ENCODE measurements at regions not wholly inside any gene's neighbourhood (a gene's known extent, or its start where the extent isn't known, plus 50 kb on each side); places are given as distances from the start of the nearest gene placed in this dataset.
A peak's percentile ranks its signal among the peaks of the same experiment; 100 is the strongest.
"Not testable (repeated sequence)": the region's sequence is repeated elsewhere in the genome, so short reads cannot be mapped to it uniquely, and the experiment has no call there.

- no peak overlapping the region for H3K4me3 Mint-ChIP-seq
- no peak for DNase-seq
- no peak overlapping the region for H3K27ac Mint-ChIP-seq
- no peaks in the 10 kb centered on the region for H3K4me1 Mint-ChIP-seq
- ATAC-seq (ENCODE audit: low read depth in 2 of 2) = no peak
- no peaks in the 10 kb centered on the region for H3K27me3 Mint-ChIP-seq
- no peaks in the 10 kb centered on the region for H3K9me3 Mint-ChIP-seq
- H3K36me3 Mint-ChIP-seq = no peaks in the 10 kb centered on the region
Measured at GRCh38 chr3:174547801-174548435, 311.2 kb upstream of the NAALADL2 start.

GRCh38 chr3:174548841-174549623 is 310.1 kb upstream of the NAALADL2 start:
- Mint-ChIP-seq H3K4me1 (no peaks in the 10 kb centered on the region), H3K4me3 (no peak overlapping the region), H3K9me3 (no peaks in the 10 kb centered on the region), H3K27me3 (no peaks in the 10 kb centered on the region), H3K36me3 (no peaks in the 10 kb centered on the region), H3K27ac (no peak overlapping the region)
- DNase-seq (no peak), ATAC-seq (ENCODE audit: low read depth in 2 of 2) (no peak)

- ATAC-seq (ENCODE audit: low read depth in 2 of 2) (no peak), DNase-seq (no peak)
- peaks cover 0 to 5% (median 0%) of the 10 kb centered on the region in 7 donors for H3K9me3 Mint-ChIP-seq
- H3K36me3 Mint-ChIP-seq = no peaks in the 10 kb centered on the region
- H3K27ac Mint-ChIP-seq = no peak overlapping the region
- no peak overlapping the region for H3K4me3 Mint-ChIP-seq
- H3K4me1 Mint-ChIP-seq = no peaks in the 10 kb centered on the region
- H3K27me3 Mint-ChIP-seq = no peaks in the 10 kb centered on the region
Measured at GRCh38 chr3:174581558-174581957, 277.6 kb upstream of the NAALADL2 start.

DNA sequence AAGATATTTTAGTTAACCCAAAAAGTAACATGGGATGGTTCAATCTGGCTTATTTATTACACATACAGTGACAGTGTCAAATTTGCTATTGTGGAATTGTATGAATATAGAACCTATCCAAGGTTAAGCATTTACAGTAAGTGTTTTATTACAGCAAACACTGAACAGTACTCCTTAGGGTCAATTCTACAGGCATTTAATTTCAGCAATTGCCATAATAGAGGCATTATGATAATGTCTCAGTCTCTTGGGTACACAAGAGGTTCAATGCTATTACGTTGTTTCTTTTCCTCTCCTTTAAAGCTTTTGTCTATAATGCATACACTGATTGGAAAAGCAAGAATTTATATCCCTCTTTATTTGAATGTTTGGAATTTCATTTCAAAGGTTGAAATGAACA is 275.7 kb upstream of the NAALADL2 start:
- no peak for ATAC-seq (ENCODE audit: low read depth in 2 of 2)
- Mint-ChIP-seq H3K4me1 (no peaks in the 10 kb centered on the region), H3K4me3 (no peak overlapping the region), H3K36me3 (no peaks in the 10 kb centered on the region), H3K27ac (no peak overlapping the region), H3K9me3 (peaks cover 0 to 9% (median 7%) of the 10 kb centered on the region in 7 donors), H3K27me3 (no peaks in the 10 kb centered on the region)
- no peak for DNase-seq

DNA sequence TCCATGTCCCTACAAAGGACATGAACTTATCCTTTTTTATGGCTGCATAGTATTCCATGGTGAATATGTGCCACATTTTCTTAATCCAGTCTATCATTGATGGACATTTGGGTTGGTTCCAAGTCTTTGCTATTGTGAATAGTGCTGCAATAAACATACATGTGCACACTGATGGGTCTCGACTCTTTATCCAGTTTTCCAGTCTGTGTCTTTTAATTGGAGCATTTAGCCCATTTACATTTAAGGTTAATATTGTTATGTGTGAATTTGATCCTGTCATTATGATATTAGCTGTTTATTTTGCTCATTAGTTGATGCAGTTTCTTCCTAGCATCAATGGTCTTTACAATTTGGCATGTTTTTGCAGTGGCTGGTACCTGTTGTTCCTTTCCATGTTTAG is 272.0 kb upstream of the NAALADL2 start:
- not testable (repeated sequence) for DNase-seq; ATAC-seq (ENCODE audit: low read depth in 2 of 2); H3K4me3 Mint-ChIP-seq; H3K27me3 Mint-ChIP-seq; H3K36me3 Mint-ChIP-seq; H3K27ac Mint-ChIP-seq; H3K4me1 Mint-ChIP-seq
- peaks cover 0 to 15% (median 5%) of the 10 kb centered on the region in 7 donors for H3K9me3 Mint-ChIP-seq

- H3K9me3 Mint-ChIP-seq = peaks cover 0 to 2% (median 0%) of the 10 kb centered on the region in 7 donors
- DNase-seq (no peak), ATAC-seq (ENCODE audit: low read depth in 2 of 2) (no peak)
- no peaks in the 10 kb centered on the region for H3K36me3 Mint-ChIP-seq
- H3K4me3 Mint-ChIP-seq = no peak overlapping the region
- no peaks in the 10 kb centered on the region for H3K27me3 Mint-ChIP-seq
- H3K4me1 Mint-ChIP-seq = no peaks in the 10 kb centered on the region
- H3K27ac Mint-ChIP-seq = no peak overlapping the region
Measured at GRCh38 chr3:174596447-174596982, 262.6 kb upstream of the NAALADL2 start.

GRCh38 chr3:174598885-174599439 is 260.2 kb upstream of the NAALADL2 start:
- H3K27ac Mint-ChIP-seq = no peak overlapping the region
- no peaks in the 10 kb centered on the region for H3K9me3 Mint-ChIP-seq
- no peaks in the 10 kb centered on the region for H3K36me3 Mint-ChIP-seq
- ATAC-seq (ENCODE audit: low read depth in 2 of 2) (no peak), DNase-seq (no peak)
- no peaks in the 10 kb centered on the region for H3K27me3 Mint-ChIP-seq
- H3K4me1 Mint-ChIP-seq = no peaks in the 10 kb centered on the region
- H3K4me3 Mint-ChIP-seq = no peak overlapping the region

DNA sequence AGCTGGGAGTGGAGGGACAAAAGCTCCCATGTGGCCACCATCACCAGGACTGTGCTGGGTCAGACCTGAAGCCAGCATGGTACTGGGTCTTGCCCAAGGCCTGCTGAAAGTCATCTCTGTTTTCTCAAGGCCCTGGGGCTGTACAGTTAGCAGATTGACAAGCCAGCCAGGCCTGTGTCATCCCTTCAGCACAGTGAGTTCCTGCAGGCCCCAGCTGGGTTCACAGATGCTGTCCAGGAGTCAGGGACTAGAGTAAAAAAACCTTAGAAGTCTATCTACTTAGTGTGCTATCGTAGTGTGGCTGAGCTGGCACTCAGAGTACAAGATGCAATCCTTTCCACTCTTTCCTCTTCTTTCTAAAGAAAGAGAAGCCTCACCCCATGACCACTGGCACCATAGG is 246.0 kb upstream of the NAALADL2 start:
- Mint-ChIP-seq H3K9me3 (peaks cover 0 to 6% (median 3%) of the 10 kb centered on the region in 7 donors), H3K4me3 (no peak overlapping the region), H3K27me3 (no peaks in the 10 kb centered on the region), H3K27ac (no peak overlapping the region), H3K4me1 (peaks cover 0 to 2% (median 0%) of the 10 kb centered on the region in 3 donors), H3K36me3 (no peaks in the 10 kb centered on the region)
- ATAC-seq (ENCODE audit: low read depth in 2 of 2) (no peak), DNase-seq (no peak)

DNA sequence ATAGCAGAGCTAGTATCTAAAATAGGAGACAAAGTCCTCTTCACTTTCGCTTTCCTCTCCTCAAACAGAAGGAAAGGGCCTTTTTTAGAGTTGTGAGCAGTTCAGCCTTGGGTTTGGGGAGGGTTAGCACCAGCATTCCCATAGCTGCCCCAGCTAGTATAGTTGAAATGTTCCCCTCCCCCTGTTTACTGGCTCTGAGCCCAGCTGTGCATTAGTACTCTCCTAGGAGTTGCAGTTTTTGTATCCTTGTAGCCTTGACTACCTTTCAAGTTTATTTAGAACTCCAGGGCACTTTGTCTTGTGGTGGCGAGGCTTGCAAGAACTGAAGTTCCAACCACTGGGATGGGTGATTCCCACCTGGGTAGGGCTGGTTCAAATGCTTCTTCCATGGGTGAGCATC is 245.1 kb upstream of the NAALADL2 start:
- no peaks in the 10 kb centered on the region for H3K36me3 Mint-ChIP-seq
- DNase-seq = no peak

GRCh38 chr3:174618368-174619080 is 240.6 kb upstream of the NAALADL2 start:
- Mint-ChIP-seq H3K36me3 (no peaks in the 10 kb centered on the region), H3K4me3 (no peak overlapping the region), H3K4me1 (peaks cover 0 to 9% (median 0%) of the 10 kb centered on the region in 3 donors), H3K9me3 (no peaks in the 10 kb centered on the region), H3K27me3 (no peaks in the 10 kb centered on the region), H3K27ac (peak overlapping the region in 1 of 6 donors; percentile 58)
- ATAC-seq (ENCODE audit: low read depth in 2 of 2) (no peak), DNase-seq (no peak)

More for the DNA sequence above, 245.1 kb upstream of the NAALADL2 start:
- H3K4me3 Mint-ChIP-seq = no peak overlapping the region
- peaks cover 0 to 7% (median 0%) of the 10 kb centered on the region in 3 donors for H3K4me1 Mint-ChIP-seq
- ATAC-seq (ENCODE audit: low read depth in 2 of 2) = no peak
- H3K27me3 Mint-ChIP-seq = no peaks in the 10 kb centered on the region
- peaks cover 0 to 6% (median 3%) of the 10 kb centered on the region in 7 donors for H3K9me3 Mint-ChIP-seq
- no peak overlapping the region for H3K27ac Mint-ChIP-seq

DNA sequence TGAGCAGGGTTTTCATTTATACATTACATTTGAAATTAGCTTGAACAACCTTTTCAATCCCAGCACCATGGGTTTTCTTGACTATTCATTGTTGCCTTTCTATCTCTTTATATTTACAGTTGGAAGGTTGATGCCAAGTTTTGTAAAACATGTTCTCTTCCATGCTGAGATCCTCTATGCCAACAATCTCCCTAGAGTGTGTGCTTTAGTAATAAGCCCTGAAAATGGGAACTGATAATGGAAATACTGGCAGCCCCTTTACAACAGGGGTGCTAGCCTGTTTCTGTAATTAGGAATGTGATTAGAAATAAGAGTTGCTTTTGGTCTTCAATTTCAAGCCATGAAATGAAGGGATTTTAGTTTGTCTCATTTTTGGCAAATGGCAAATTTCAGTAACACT is 239.9 kb upstream of the NAALADL2 start:
- Mint-ChIP-seq H3K4me3 (no peak overlapping the region), H3K36me3 (no peaks in the 10 kb centered on the region), H3K27ac (no peak overlapping the region)

DNA sequence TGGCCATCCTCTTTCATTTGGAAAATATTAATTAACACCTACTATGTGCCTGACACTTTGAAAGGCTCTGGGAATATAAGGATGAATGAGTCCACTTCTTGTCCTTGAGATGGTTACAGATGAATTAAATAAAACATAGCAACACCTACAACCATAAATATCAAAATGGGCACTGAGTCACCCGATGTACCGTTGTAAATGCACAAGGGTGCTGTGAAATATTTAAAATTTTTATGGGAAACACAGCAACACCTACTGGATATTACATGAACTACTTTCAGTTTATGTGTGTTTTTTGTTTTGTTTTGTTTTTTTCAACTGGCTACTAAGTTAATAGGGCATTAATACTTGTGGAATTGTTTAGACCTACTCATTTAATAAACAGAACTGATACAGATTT is 239.0 kb upstream of the NAALADL2 start:
- H3K36me3 Mint-ChIP-seq = no peaks in the 10 kb centered on the region
- no peak overlapping the region for H3K27ac Mint-ChIP-seq
- H3K27me3 Mint-ChIP-seq = no peaks in the 10 kb centered on the region
- ATAC-seq (ENCODE audit: low read depth in 2 of 2) = no peak
- no peak for DNase-seq
- H3K4me3 Mint-ChIP-seq = no peak overlapping the region
- H3K9me3 Mint-ChIP-seq = no peaks in the 10 kb centered on the region
- H3K4me1 Mint-ChIP-seq = peaks cover 0 to 9% (median 0%) of the 10 kb centered on the region in 3 donors

More for the DNA sequence above, 239.9 kb upstream of the NAALADL2 start:
- Mint-ChIP-seq H3K9me3 (no peaks in the 10 kb centered on the region), H3K4me1 (peaks cover 0 to 9% (median 0%) of the 10 kb centered on the region in 3 donors), H3K27me3 (no peaks in the 10 kb centered on the region)
- DNase-seq = no peak
- ATAC-seq (ENCODE audit: low read depth in 2 of 2) = no peak

GRCh38 chr3:174620855-174621472 is 238.2 kb upstream of the NAALADL2 start:
- ATAC-seq (ENCODE audit: low read depth in 2 of 2) = no peak
- Mint-ChIP-seq H3K4me1 (peaks cover 0 to 9% (median 0%) of the 10 kb centered on the region in 3 donors), H3K36me3 (no peaks in the 10 kb centered on the region), H3K4me3 (no peak overlapping the region), H3K27ac (no peak overlapping the region), H3K9me3 (no peaks in the 10 kb centered on the region), H3K27me3 (no peaks in the 10 kb centered on the region)
- DNase-seq = no peak
